ENCODE measurements at regions not wholly inside any gene's neighbourhood (a gene's known extent, or its start where the extent isn't known, plus 50 kb on each side); places are given as distances from the start of the nearest gene placed in this dataset.

- Histone ChIP-seq H3K4me1 (ENCODE audit: control insufficient read depth, insufficient read depth, low read length, poor library complexity, severe bottlenecking) (no peaks in the 10 kb centered on the region), H3K9me3 (ENCODE audit: control insufficient read depth, low read length) (no peaks in the 10 kb centered on the region), H3K27ac (ENCODE audit: low read depth, low read length, severe bottlenecking) (no peak overlapping the region), H3K36me3 (ENCODE audit: control insufficient read depth, insufficient read depth, low read length) (no peaks in the 10 kb centered on the region), H3K4me3 (ENCODE audit: extremely low read depth, insufficient read depth, low read length, poor library complexity, severe bottlenecking) (no peak overlapping the region)
- 75 to 92% methylated on average over 6 to 7 of the region's 8 CpGs for WGBS, 2 experiments (ENCODE audit: insufficient coverage in 2 of 2)
These were observed 80.1 kb upstream of the PLSCR5 start for GRCh38 chr3:146685050-146685814.

GRCh38 chr3:146682171-146682570 lies 77.0 kb upstream of the PLSCR5 start:
- no CpG with 5 or more reads among the region's 5 CpGs for WGBS, 2 experiments (ENCODE audit: insufficient coverage in 2 of 2)
- no peaks in the 10 kb centered on the region for H3K4me1 ChIP-seq (ENCODE audit: control insufficient read depth, insufficient read depth, low read length, poor library complexity, severe bottlenecking)
- H3K4me3 ChIP-seq (ENCODE audit: extremely low read depth, insufficient read depth, low read length, poor library complexity, severe bottlenecking): no peak overlapping the region
- no peak overlapping the region for H3K27ac ChIP-seq (ENCODE audit: low read depth, low read length, severe bottlenecking)
- H3K36me3 ChIP-seq (ENCODE audit: control insufficient read depth, insufficient read depth, low read length): no peaks in the 10 kb centered on the region
- H3K9me3 ChIP-seq (ENCODE audit: control insufficient read depth, low read length): no peaks in the 10 kb centered on the region

GRCh38 chr3:146680617-146681016 lies 75.5 kb upstream of the PLSCR5 start:
- Histone ChIP-seq H3K36me3 (ENCODE audit: control insufficient read depth, insufficient read depth, low read length) (no peaks in the 10 kb centered on the region), H3K27ac (ENCODE audit: low read depth, low read length, severe bottlenecking) (no peak overlapping the region), H3K4me3 (ENCODE audit: extremely low read depth, insufficient read depth, low read length, poor library complexity, severe bottlenecking) (no peak overlapping the region), H3K9me3 (ENCODE audit: control insufficient read depth, low read length) (no peaks in the 10 kb centered on the region), H3K4me1 (ENCODE audit: control insufficient read depth, insufficient read depth, low read length, poor library complexity, severe bottlenecking) (no peaks in the 10 kb centered on the region)
- 86 to 100% methylated on average over 1 to 2 of the region's 4 CpGs for WGBS, 2 experiments (ENCODE audit: insufficient coverage in 2 of 2)

- no peaks in the 10 kb centered on the region for H3K4me1 ChIP-seq (ENCODE audit: control insufficient read depth, insufficient read depth, low read length, poor library complexity, severe bottlenecking)
- no peaks in the 10 kb centered on the region for H3K36me3 ChIP-seq (ENCODE audit: control insufficient read depth, insufficient read depth, low read length)
- no CpG with 5 or more reads among the region's 3 CpGs for WGBS, 2 experiments (ENCODE audit: insufficient coverage in 2 of 2)
- H3K9me3 ChIP-seq (ENCODE audit: control insufficient read depth, low read length): no peaks in the 10 kb centered on the region
- no peak overlapping the region for H3K27ac ChIP-seq (ENCODE audit: low read depth, low read length, severe bottlenecking)
- H3K4me3 ChIP-seq (ENCODE audit: extremely low read depth, insufficient read depth, low read length, poor library complexity, severe bottlenecking): no peak overlapping the region
These were observed 74.8 kb upstream of the PLSCR5 start for GRCh38 chr3:146679995-146680394.

GRCh38 chr3:146679191-146679590 lies 74.0 kb upstream of the PLSCR5 start:
- Histone ChIP-seq H3K4me3 (ENCODE audit: extremely low read depth, insufficient read depth, low read length, poor library complexity, severe bottlenecking) (no peak overlapping the region), H3K27ac (ENCODE audit: low read depth, low read length, severe bottlenecking) (no peak overlapping the region), H3K9me3 (ENCODE audit: control insufficient read depth, low read length) (no peaks in the 10 kb centered on the region), H3K4me1 (ENCODE audit: control insufficient read depth, insufficient read depth, low read length, poor library complexity, severe bottlenecking) (no peaks in the 10 kb centered on the region), H3K36me3 (ENCODE audit: control insufficient read depth, insufficient read depth, low read length) (no peaks in the 10 kb centered on the region)
- WGBS, 2 experiments (ENCODE audit: insufficient coverage in 2 of 2): no CpG with 5 or more reads among the region's 3 CpGs

GRCh38 chr3:146672941-146673340 lies 67.8 kb upstream of the PLSCR5 start:
- no peaks in the 10 kb centered on the region for H3K36me3 ChIP-seq (ENCODE audit: control insufficient read depth, insufficient read depth, low read length)
- no CpG with 5 or more reads among the region's 2 CpGs for WGBS, 2 experiments (ENCODE audit: insufficient coverage in 2 of 2)
- no peaks in the 10 kb centered on the region for H3K4me1 ChIP-seq (ENCODE audit: control insufficient read depth, insufficient read depth, low read length, poor library complexity, severe bottlenecking)
- no peak overlapping the region for H3K27ac ChIP-seq (ENCODE audit: low read depth, low read length, severe bottlenecking)
- no peaks in the 10 kb centered on the region for H3K9me3 ChIP-seq (ENCODE audit: control insufficient read depth, low read length)
- no peak overlapping the region for H3K4me3 ChIP-seq (ENCODE audit: extremely low read depth, insufficient read depth, low read length, poor library complexity, severe bottlenecking)

GRCh38 chr3:146664403-146664802 lies 59.3 kb upstream of the PLSCR5 start:
- no peak overlapping the region for H3K4me3 ChIP-seq (ENCODE audit: extremely low read depth, insufficient read depth, low read length, poor library complexity, severe bottlenecking)
- H3K36me3 ChIP-seq (ENCODE audit: control insufficient read depth, insufficient read depth, low read length): no peaks in the 10 kb centered on the region
- no peak overlapping the region for H3K27ac ChIP-seq (ENCODE audit: low read depth, low read length, severe bottlenecking)
- WGBS, 2 experiments (ENCODE audit: insufficient coverage in 2 of 2): 100% methylated on average over 1 of the region's 4 CpGs; no CpG with 5 or more reads in 1 of the 2 experiments
- no peaks in the 10 kb centered on the region for H3K9me3 ChIP-seq (ENCODE audit: control insufficient read depth, low read length)
- no peaks in the 10 kb centered on the region for H3K4me1 ChIP-seq (ENCODE audit: control insufficient read depth, insufficient read depth, low read length, poor library complexity, severe bottlenecking)

- Histone ChIP-seq H3K27ac (ENCODE audit: low read depth, low read length, severe bottlenecking) (no peak overlapping the region), H3K36me3 (ENCODE audit: control insufficient read depth, insufficient read depth, low read length) (no peaks in the 10 kb centered on the region), H3K9me3 (ENCODE audit: control insufficient read depth, low read length) (no peaks in the 10 kb centered on the region), H3K4me1 (ENCODE audit: control insufficient read depth, insufficient read depth, low read length, poor library complexity, severe bottlenecking) (no peaks in the 10 kb centered on the region), H3K4me3 (ENCODE audit: extremely low read depth, insufficient read depth, low read length, poor library complexity, severe bottlenecking) (no peak overlapping the region)
- WGBS, 2 experiments (ENCODE audit: insufficient coverage in 2 of 2): 80% methylated on average over 2 of the region's 2 CpGs
These were observed 53.7 kb upstream of the PLSCR5 start for GRCh38 chr3:146658841-146659240.

- no peaks in the 10 kb centered on the region for H3K9me3 ChIP-seq (ENCODE audit: control insufficient read depth, low read length)
- no peak overlapping the region for H3K4me3 ChIP-seq (ENCODE audit: extremely low read depth, insufficient read depth, low read length, poor library complexity, severe bottlenecking)
- H3K27ac ChIP-seq (ENCODE audit: low read depth, low read length, severe bottlenecking): no peak overlapping the region
- no peaks in the 10 kb centered on the region for H3K36me3 ChIP-seq (ENCODE audit: control insufficient read depth, insufficient read depth, low read length)
- 75 to 100% methylated on average over 1 of the region's 3 CpGs for WGBS, 2 experiments (ENCODE audit: insufficient coverage in 2 of 2)
- H3K4me1 ChIP-seq (ENCODE audit: control insufficient read depth, insufficient read depth, low read length, poor library complexity, severe bottlenecking): no peaks in the 10 kb centered on the region
These were observed 50.3 kb upstream of the PLSCR5 start for GRCh38 chr3:146655333-146655996.

Measured in mesodermal cell (in vitro differentiated cells).